CD4-positive, alpha-beta memory T cell (primary cell): ENCODE measurements at regions not wholly inside any gene's neighbourhood (a gene's known extent, or its start where the extent isn't known, plus 50 kb on each side); places are given as distances from the start of the nearest gene placed in this dataset.
"Not testable (repeated sequence)": the region's sequence is repeated elsewhere in the genome, so short reads cannot be mapped to it uniquely, and the experiment has no call there.

Experiments
- CTCF ChIA-PET: fragments of 350-600 bp; sonication (Branson Sonifier 250); formaldehyde crosslinking; loops from one replicate; lab custom pipeline; 2021; ENCODE audit warnings: inconsistent platforms; ENCODE audit not compliant: partially characterized antibody; lab: Charles Lee
- POLR2A ChIA-PET: fragments of 350-600 bp; sonication (Branson Sonifier 250); formaldehyde crosslinking; loops from one replicate; lab custom pipeline; 2021; ENCODE audit not compliant: partially characterized antibody; lab: Charles Lee
- DNase-seq, 5 donors: peaks; one replicate each; pipeline versions ENCODE4 v3.0.0 to v3.0.0-alpha.2; 2020 to 2022; ENCODE audit warnings: mixed read lengths in 1 of 5
- H3K27ac ChIP-seq: one replicate; pipeline ENCODE4 v1.7.0; 2013; ENCODE audit warnings: low read depth, low read length
- H3K27me3 ChIP-seq: 2 replicates; pipeline ENCODE4 v1.7.0; 2013; ENCODE audit warnings: mild to moderate bottlenecking, low read length, moderate library complexity; ENCODE audit not compliant: insufficient read depth
- H3K36me3 ChIP-seq: 2 replicates; pipeline ENCODE4 v1.7.0; 2013; ENCODE audit warnings: mild to moderate bottlenecking, low read length, moderate library complexity; ENCODE audit not compliant: insufficient read depth
- H3K4me1 ChIP-seq: 2 replicates; pipeline ENCODE4 v1.7.0; 2013; ENCODE audit warnings: mild to moderate bottlenecking, low read length, moderate library complexity; ENCODE audit not compliant: insufficient read depth
- H3K4me3 ChIP-seq, 2 donors: one replicate each; pipeline ENCODE4 v1.7.0; 2013; ENCODE audit warnings: low read length in 2 of 2, mild to moderate bottlenecking in 1 of 2
- H3K9me3 ChIP-seq, 2 donors: one replicate each; pipeline ENCODE4 v1.7.0; 2013; ENCODE audit warnings: low read length in 2 of 2, control low read depth in 1 of 2; ENCODE audit not compliant: control insufficient read depth in 1 of 2
- H3K27ac Mint-ChIP-seq, 7 donors: one replicate each; pipeline ENCODE4 v1.8.0; 2020 to 2021; ENCODE audit warnings: mixed read lengths in 7 of 7, mild to moderate bottlenecking in 6 of 7, inconsistent platforms in 3 of 7, moderate library complexity in 3 of 7
- H3K27me3 Mint-ChIP-seq, 2 donors: one replicate each; pipeline ENCODE4 v1.8.0; 2020 to 2021; ENCODE audit warnings: mixed read lengths in 2 of 2
- H3K36me3 Mint-ChIP-seq, 2 donors: one replicate each; pipeline ENCODE4 v1.8.0; 2020 to 2021; ENCODE audit warnings: mixed read lengths in 2 of 2, inconsistent platforms in 1 of 2, mild to moderate bottlenecking in 1 of 2
- H3K4me1 Mint-ChIP-seq, 4 donors: one replicate each; pipeline ENCODE4 v1.8.0; 2020 to 2021; ENCODE audit warnings: mixed read lengths in 4 of 4, mild to moderate bottlenecking in 1 of 4
- H3K4me3 Mint-ChIP-seq, 8 donors: one replicate each; pipeline ENCODE4 v1.8.0; 2020 to 2021; ENCODE audit warnings: mixed read lengths in 8 of 8, mild to moderate bottlenecking in 7 of 8, moderate library complexity in 6 of 8, inconsistent platforms in 3 of 8
- H3K9me3 Mint-ChIP-seq, 8 donors: one replicate each; pipeline ENCODE4 v1.8.0; 2020 to 2021; ENCODE audit warnings: mixed read lengths in 8 of 8, mild to moderate bottlenecking in 5 of 8, inconsistent platforms in 3 of 8, moderate library complexity in 1 of 8
- intact Hi-C: fragments of 100-400 bp; cut with micrococcal nuclease; formaldehyde crosslinking; loops from one replicate; pipeline ENCODE4 v1.15.1; 2023

DNA sequence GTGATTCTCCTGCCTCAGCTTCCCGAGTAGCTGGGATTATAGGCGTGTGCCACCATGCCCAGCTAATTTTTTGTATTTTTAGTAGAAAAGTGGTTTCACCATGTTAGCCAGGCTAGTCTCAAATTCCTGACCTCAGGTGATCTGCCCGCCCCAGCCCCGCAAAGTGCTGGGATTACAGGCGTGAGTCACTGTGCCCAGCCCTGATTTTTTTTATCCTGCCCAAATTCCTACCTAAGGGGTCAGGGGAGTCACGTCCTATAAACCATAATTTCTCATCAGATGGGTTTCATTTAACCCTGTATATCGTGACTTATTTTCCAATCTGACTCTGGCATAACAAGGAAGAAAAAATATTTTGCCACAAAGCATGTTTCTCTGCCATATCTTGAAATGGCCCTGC, 300.7 kb upstream of the MAGEB16 start:
- H3K4me3 ChIP-seq, intact Hi-C loops, H3K9me3 ChIP-seq, H3K4me3 Mint-ChIP-seq, CTCF ChIA-PET, H3K27me3 ChIP-seq, H3K27ac Mint-ChIP-seq, H3K4me1 Mint-ChIP-seq, DNase-seq, H3K36me3 ChIP-seq, H3K27me3 Mint-ChIP-seq, H3K27ac ChIP-seq, H3K4me1 ChIP-seq, H3K36me3 Mint-ChIP-seq, POLR2A ChIA-PET: not testable (repeated sequence)
- H3K9me3 Mint-ChIP-seq, result peaks cover 0 to 10% (median 3%) of the 10 kb centered on the region in 8 donors

DNA sequence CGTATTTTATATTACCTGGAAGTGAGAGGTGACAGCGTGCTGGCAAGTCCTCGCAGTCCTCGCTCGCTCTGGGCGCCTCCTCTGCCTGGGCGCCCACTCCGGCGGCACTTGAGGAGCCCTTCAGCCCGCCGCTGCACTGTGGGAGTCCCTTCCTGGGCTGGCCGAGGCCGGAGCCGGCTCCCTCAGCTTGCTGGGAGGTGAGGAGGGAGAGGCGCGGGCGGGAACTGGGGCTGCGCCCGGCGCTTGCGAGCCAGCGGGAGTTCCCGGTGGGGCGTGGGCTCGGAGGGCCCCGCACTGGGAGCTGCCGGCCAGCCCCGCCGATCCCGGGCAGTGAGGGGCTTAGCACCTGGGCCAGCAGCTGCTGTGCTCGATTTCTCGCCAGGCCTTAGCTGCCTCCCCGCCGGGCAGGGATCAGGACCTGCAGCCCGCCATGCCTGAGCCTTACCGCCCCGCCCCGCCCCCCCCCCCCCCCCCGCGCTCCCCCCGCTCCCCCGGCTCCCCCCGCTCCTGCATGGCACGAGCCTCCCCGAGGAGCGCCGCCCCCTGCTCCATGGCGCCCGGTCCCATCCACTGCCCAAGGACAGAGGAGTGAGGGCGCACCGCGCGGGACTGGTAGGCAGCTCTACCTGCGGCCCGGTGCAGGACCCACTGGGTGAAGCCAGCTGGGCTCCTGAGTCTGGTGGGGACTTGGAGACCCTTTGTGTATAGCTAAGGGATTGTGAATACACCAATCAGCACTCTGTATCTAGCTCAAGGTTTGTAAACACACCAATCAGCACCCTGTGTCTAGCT, 298.9 kb upstream of the MAGEB16 start:
- peaks cover 0 to 11% (median 3%) of the 10 kb centered on the region in 8 donors for H3K9me3 Mint-ChIP-seq
- Histone ChIP-seq H3K9me3 (no peaks in the 10 kb centered on the region), H3K36me3 (no peaks in the 10 kb centered on the region), H3K4me1 (no peaks in the 10 kb centered on the region), H3K4me3 (no peak overlapping the region), H3K27ac (no peak overlapping the region), H3K27me3 (no peaks in the 10 kb centered on the region)
- no peak overlapping the region for H3K4me3 Mint-ChIP-seq
- H3K4me1 Mint-ChIP-seq, result no peaks in the 10 kb centered on the region
- ChIA-PET POLR2A (no interaction called here), CTCF (no interaction called here)
- H3K27ac Mint-ChIP-seq, result no peak overlapping the region
- no peak for DNase-seq
- intact Hi-C loops, result no loop called here
- H3K27me3 Mint-ChIP-seq, result no peaks in the 10 kb centered on the region
- H3K36me3 Mint-ChIP-seq, result no peaks in the 10 kb centered on the region

- no peaks in the 10 kb centered on the region for H3K4me1 ChIP-seq
- no peak overlapping the region for H3K4me3 Mint-ChIP-seq
- DNase-seq, result no peak
- intact Hi-C loops, result no loop called here
- no peak overlapping the region for H3K27ac ChIP-seq
- no peaks in the 10 kb centered on the region for H3K9me3 ChIP-seq
- no peaks in the 10 kb centered on the region for H3K36me3 Mint-ChIP-seq
- H3K36me3 ChIP-seq, result no peaks in the 10 kb centered on the region
- H3K4me3 ChIP-seq, result no peak overlapping the region
- H3K27me3 ChIP-seq, result no peaks in the 10 kb centered on the region
- no peaks in the 10 kb centered on the region for H3K4me1 Mint-ChIP-seq
- ChIA-PET CTCF (no interaction called here), POLR2A (no interaction called here)
- no peak overlapping the region for H3K27ac Mint-ChIP-seq
- H3K27me3 Mint-ChIP-seq, result no peaks in the 10 kb centered on the region
- H3K9me3 Mint-ChIP-seq, result peaks cover 0 to 12% (median 0%) of the 10 kb centered on the region in 8 donors
Observed at GRCh38 chrX:35507701-35508100, 290.4 kb upstream of the MAGEB16 start.

- H3K4me1 Mint-ChIP-seq, H3K27ac Mint-ChIP-seq, H3K27me3 Mint-ChIP-seq: not testable (repeated sequence)
Observed at GRCh38 chrX:35548003-35548402, 250.1 kb upstream of the MAGEB16 start.

GRCh38 chrX:35557916-35558315, 240.2 kb upstream of the MAGEB16 start:
- Histone ChIP-seq H3K4me1 (no peaks in the 10 kb centered on the region), H3K27me3 (no peaks in the 10 kb centered on the region), H3K9me3 (no peaks in the 10 kb centered on the region), H3K4me3 (no peak overlapping the region), H3K27ac (no peak overlapping the region), H3K36me3 (no peaks in the 10 kb centered on the region)
- CTCF ChIA-PET, result no interaction called here
- peaks cover 0 to 3% (median 0%) of the 10 kb centered on the region in 8 donors for H3K9me3 Mint-ChIP-seq
- no peak overlapping the region for H3K4me3 Mint-ChIP-seq
- no peaks in the 10 kb centered on the region for H3K36me3 Mint-ChIP-seq
- H3K4me1 Mint-ChIP-seq, result no peaks in the 10 kb centered on the region
- no peak overlapping the region for H3K27ac Mint-ChIP-seq
- intact Hi-C loops, result no loop called here
- DNase-seq, result no peak
- POLR2A ChIA-PET, result no interaction called here
- no peaks in the 10 kb centered on the region for H3K27me3 Mint-ChIP-seq

More at GRCh38 chrX:35548003-35548402, 250.1 kb upstream of the MAGEB16 start:
- H3K27me3 ChIP-seq, H3K4me3 ChIP-seq, H3K4me3 Mint-ChIP-seq, H3K4me1 ChIP-seq, CTCF ChIA-PET, H3K9me3 Mint-ChIP-seq, H3K36me3 Mint-ChIP-seq, H3K9me3 ChIP-seq, H3K27ac ChIP-seq, DNase-seq, intact Hi-C loops, H3K36me3 ChIP-seq, POLR2A ChIA-PET: not testable (repeated sequence)

DNA sequence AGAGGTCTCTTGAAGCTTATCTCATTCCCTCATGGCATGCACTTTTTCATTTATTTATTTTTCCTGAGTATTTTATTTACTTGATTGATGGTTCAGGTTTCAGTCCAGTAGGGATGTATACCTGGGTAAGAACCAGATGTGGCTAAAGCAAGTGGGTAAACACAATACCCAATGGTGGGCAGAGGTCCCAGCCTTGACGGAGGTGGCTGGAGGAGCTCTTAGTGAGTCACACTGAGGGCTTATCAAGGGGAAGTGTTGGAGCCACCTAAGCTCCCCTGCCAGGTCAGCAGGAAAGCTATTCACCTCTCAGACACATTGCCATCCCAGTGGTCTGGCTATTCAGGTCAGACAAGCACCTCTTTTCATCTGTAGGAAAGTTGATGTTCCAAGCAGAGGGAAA, 236.2 kb upstream of the MAGEB16 start:
- POLR2A ChIA-PET, result no interaction called here
- H3K4me3 ChIP-seq, result no peak overlapping the region
- DNase-seq, result no peak
- no peaks in the 10 kb centered on the region for H3K9me3 ChIP-seq
- CTCF ChIA-PET, result no interaction called here
- H3K27me3 ChIP-seq, result no peaks in the 10 kb centered on the region
- H3K27ac ChIP-seq, result no peak overlapping the region
- intact Hi-C loops, result no loop called here
- H3K4me1 ChIP-seq, result no peaks in the 10 kb centered on the region
- Mint-ChIP-seq H3K36me3 (no peaks in the 10 kb centered on the region), H3K9me3 (peaks cover 0 to 2% (median 0%) of the 10 kb centered on the region in 8 donors), H3K4me1 (no peaks in the 10 kb centered on the region), H3K27ac (no peak overlapping the region), H3K4me3 (no peak overlapping the region), H3K27me3 (no peaks in the 10 kb centered on the region)
- no peaks in the 10 kb centered on the region for H3K36me3 ChIP-seq

DNA sequence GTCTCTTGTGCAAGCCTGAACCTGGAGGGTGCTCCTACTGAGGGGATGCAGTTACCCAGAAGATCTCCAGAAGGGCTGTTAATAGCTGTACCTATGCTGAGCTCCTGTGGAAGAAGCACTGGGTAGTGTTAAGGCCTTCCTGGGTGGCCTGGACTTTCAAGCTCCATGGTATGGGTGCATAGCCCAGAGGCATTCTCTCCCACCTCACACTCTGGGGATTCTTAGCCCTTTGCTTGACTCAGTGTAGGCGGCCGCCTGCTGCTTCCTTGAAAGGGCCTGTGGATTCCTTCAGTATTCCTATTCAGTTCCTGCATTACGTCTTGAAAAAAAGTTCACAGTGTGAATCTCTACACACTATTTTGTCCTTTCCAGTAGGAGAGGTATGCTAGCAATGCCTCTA, 235.7 kb upstream of the MAGEB16 start:
- intact Hi-C loops, result no loop called here
- H3K4me3 ChIP-seq, result no peak overlapping the region
- DNase-seq, result no peak
- Mint-ChIP-seq H3K9me3 (peaks cover 0 to 2% (median 0%) of the 10 kb centered on the region in 8 donors), H3K36me3 (no peaks in the 10 kb centered on the region), H3K27ac (no peak overlapping the region), H3K4me1 (no peaks in the 10 kb centered on the region), H3K4me3 (no peak overlapping the region), H3K27me3 (no peaks in the 10 kb centered on the region)
- ChIA-PET CTCF (no interaction called here), POLR2A (no interaction called here)
- no peaks in the 10 kb centered on the region for H3K27me3 ChIP-seq
- H3K9me3 ChIP-seq, result no peaks in the 10 kb centered on the region
- no peak overlapping the region for H3K27ac ChIP-seq
- no peaks in the 10 kb centered on the region for H3K36me3 ChIP-seq
- H3K4me1 ChIP-seq, result no peaks in the 10 kb centered on the region
